ENCODE measurements at regions not wholly inside any gene's neighbourhood (a gene's known extent, or its start where the extent isn't known, plus 50 kb on each side); places are given as distances from the start of the nearest gene placed in this dataset.

GRCh38 chr6:93679836-93680235 is 260.5 kb upstream of the EPHA7 start (continued):
- TF ChIP-seq ZGPAT (CRISPR knock-in tag; IDR thresholded peaks at IDR 0.05) (no peak), MIER2 (CRISPR knock-in tag; IDR thresholded peaks at IDR 0.05) (no peak), ZHX2 (IDR thresholded peaks at IDR 0.05; ENCODE audit: low read depth) (no peak), ZHX2 (CRISPR knock-in tag; IDR thresholded peaks at IDR 0.05; ENCODE audit: borderline replicate concordance) (no peak), FOXA3 (CRISPR knock-in tag; IDR thresholded peaks at IDR 0.05) (no peak), PHF20 (CRISPR knock-in tag; IDR thresholded peaks at IDR 0.05) (no peak)

DNA sequence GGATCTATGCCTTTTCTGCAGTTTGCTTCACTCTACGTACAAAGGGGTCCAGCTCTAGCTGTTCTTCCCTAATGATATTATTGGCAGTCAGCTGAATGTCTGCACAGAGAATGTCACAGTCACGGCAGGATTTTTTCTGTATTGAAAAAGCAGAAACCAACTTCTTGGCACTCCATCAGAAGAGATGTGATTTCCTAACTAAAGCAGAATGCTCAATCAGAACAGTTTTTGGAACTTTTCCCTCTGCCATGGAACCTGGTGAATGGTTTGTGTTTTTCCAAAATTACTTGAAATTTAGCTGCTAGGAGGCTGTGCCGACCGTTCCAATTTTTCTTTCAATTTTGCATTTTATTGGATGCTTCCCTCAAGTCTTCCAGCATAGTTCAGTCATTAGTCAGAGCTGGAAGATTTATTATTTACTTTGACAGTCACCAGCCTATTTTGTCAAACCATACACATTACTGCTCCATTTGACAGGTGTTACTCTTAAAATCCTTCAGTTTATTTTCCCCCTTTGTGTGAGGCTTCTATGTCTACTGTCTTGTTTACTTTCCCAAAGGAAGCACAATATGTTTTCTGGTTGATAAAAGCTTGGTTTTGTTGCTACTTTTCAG is 259.6 kb upstream of the EPHA7 start:
- ChIA-PET CTCF (ENCODE audit: low intra/inter-chr PET ratio, low total read pairs) (no interaction called here), POLR2A (no interaction called here)
- in situ Hi-C loops (cut with HindIII; ENCODE audit: extremely low pct_ligation_motif_present, low pct_unique_long_range_greater_than_20kb), result no loop called here
- no peak for FAIRE-seq
- Histone ChIP-seq H3K27ac (ENCODE audit: extremely low read length, insufficient read depth, low read length) (no peak overlapping the region), H3K4me1 (ENCODE audit: insufficient read depth, low read length) (no peaks in the 10 kb centered on the region), H3K36me3 (replicated peaks in 1 of 2; ENCODE audit: control insufficient read depth in 1 of 2, insufficient read depth in 2 of 2, low read length in 2 of 2) (no peaks in the 10 kb centered on the region), H3K79me2 (ENCODE audit: insufficient read depth, low read length) (no peaks in the 10 kb centered on the region), H3K9ac (ENCODE audit: insufficient read depth, low read depth, low read length) (no peak overlapping the region), H3K4me3 (replicated peaks in 1 of 3; ENCODE audit: insufficient read depth in 1 of 3, low read depth in 2 of 3, low read length in 3 of 3) (no peak overlapping the region), H3K4me2 (ENCODE audit: low read depth, low read length) (no peak overlapping the region), H4K20me1 (ENCODE audit: insufficient read depth, low read length) (no peaks in the 10 kb centered on the region), H3K27me3 (ENCODE audit: control insufficient read depth in 1 of 2, insufficient read depth in 2 of 2, low read length in 2 of 2) (no peaks in the 10 kb centered on the region), H2AFZ (ENCODE audit: low read length) (no peak overlapping the region), H3K9me3 (ENCODE audit: low read length) (peaks cover 4% of the 10 kb centered on the region)
- ATAC-seq, result no peak
- TF ChIP-seq TRAFD1 (CRISPR knock-in tag; IDR thresholded peaks at IDR 0.05; ENCODE audit: borderline replicate concordance), result no peak
- WGBS (ENCODE audit: low lambda C conversion rate), result 8% methylated on average over 4 of the region's 4 CpGs
- intact Hi-C loops (cut with micrococcal nuclease; ENCODE audit: unreplicated experiment), result no loop called here
- BruUV-seq (replicated peaks), result no TSS peak
- no peak for DNase-seq (ENCODE audit: low spot score)

Measured in HepG2 (cell line).